Astrocyte (in vitro differentiated cells and primary cell): ENCODE measurements at regions not wholly inside any gene's neighbourhood (a gene's known extent, or its start where the extent isn't known, plus 50 kb on each side); places are given as distances from the start of the nearest gene placed in this dataset.

ENCODE experiments used
- DNase-seq: peaks from one replicate; pipeline ENCODE4 v3.0.0-alpha.2; 2010; ENCODE audit warnings: low read depth
- FAIRE-seq: peaks from 2 replicates; lab custom pipeline; 2011; peaks lifted over from hg19 to GRCh38; lab: Jason Lieb, UNC
- H2AFZ ChIP-seq: 2 replicates; pipeline ENCODE4 v1.6.0; 2012; ENCODE audit warnings: low read depth, low read length, inconsistent platforms
- H3K27ac ChIP-seq: 2 replicates; pipeline ENCODE4 v1.5.1; 2011; ENCODE audit warnings: low read depth, low read length, inconsistent platforms
- H3K27me3 ChIP-seq: 2 replicates; pipeline ENCODE4 v1.6.0; 2011; ENCODE audit warnings: low read length, inconsistent platforms; ENCODE audit not compliant: insufficient read depth
- H3K36me3 ChIP-seq: 2 replicates; pipeline ENCODE4 v1.5.1; 2011; ENCODE audit warnings: low read length, inconsistent platforms; ENCODE audit not compliant: insufficient read depth
- H3K4me1 ChIP-seq: 2 replicates; pipeline ENCODE4 v1.5.1; 2011; ENCODE audit warnings: low read length, inconsistent platforms; ENCODE audit not compliant: insufficient read depth
- H3K4me2 ChIP-seq: 2 replicates; pipeline ENCODE4 v1.6.0; 2012; ENCODE audit warnings: low read length, inconsistent platforms
- H3K4me3 ChIP-seq: 2 replicates; pipeline ENCODE4 v1.5.1; 2011; ENCODE audit warnings: low read depth, mild to moderate bottlenecking, low read length, inconsistent platforms; ENCODE audit not compliant: insufficient read depth
- H3K79me2 ChIP-seq: 2 replicates; pipeline ENCODE4 v1.6.0; 2012; ENCODE audit warnings: mild to moderate bottlenecking, low read length, inconsistent platforms; ENCODE audit not compliant: insufficient read depth
- H3K9ac ChIP-seq: 2 replicates; pipeline ENCODE4 v1.6.0; 2012; ENCODE audit warnings: mild to moderate bottlenecking, low read length, inconsistent platforms
- H3K9me3 ChIP-seq: 2 replicates; pipeline ENCODE4 v1.5.1; 2012; ENCODE audit warnings: low read depth, mild to moderate bottlenecking, low read length, inconsistent platforms; ENCODE audit not compliant: insufficient read depth
- H4K20me1 ChIP-seq: 2 replicates; pipeline ENCODE4 v1.6.0; 2012; ENCODE audit warnings: low read length, inconsistent platforms; ENCODE audit not compliant: insufficient read depth
- H3K27ac Mint-ChIP-seq: one replicate; pipeline ENCODE4 v1.8.0; 2021; ENCODE audit warnings: mild to moderate bottlenecking, mixed read lengths; ENCODE audit not compliant: unreplicated experiment
- H3K27me3 Mint-ChIP-seq: one replicate; pipeline ENCODE4 v1.8.0; 2021; ENCODE audit warnings: low read depth, mixed read lengths; ENCODE audit not compliant: unreplicated experiment
- H3K36me3 Mint-ChIP-seq: one replicate; pipeline ENCODE4 v1.8.0; 2021; ENCODE audit warnings: low read depth, mixed read lengths; ENCODE audit not compliant: unreplicated experiment
- H3K4me1 Mint-ChIP-seq: one replicate; pipeline ENCODE4 v1.8.0; 2021; ENCODE audit warnings: low read depth, mixed read lengths; ENCODE audit not compliant: unreplicated experiment
- H3K4me3 Mint-ChIP-seq: one replicate; pipeline ENCODE4 v1.8.0; 2021; ENCODE audit warnings: mild to moderate bottlenecking, moderate library complexity, mixed read lengths; ENCODE audit not compliant: unreplicated experiment
- H3K9me3 Mint-ChIP-seq: one replicate; pipeline ENCODE4 v1.8.0; 2021; ENCODE audit warnings: mild to moderate bottlenecking, mixed read lengths; ENCODE audit not compliant: unreplicated experiment
- EZH2 ChIP-seq: IDR thresholded peaks from 2 replicates; pipeline ENCODE4 v1.6.1; 2012; ENCODE audit warnings: mild to moderate bottlenecking, low read length, inconsistent platforms; ENCODE audit not compliant: insufficient read depth
- TF ChIP-seq, protein P1 (sequence below): IDR thresholded peaks from 2 replicates; pipeline ENCODE4 v1.5.1; 2011; ENCODE audit warnings: low read depth, mild to moderate bottlenecking, inconsistent platforms, low read length, moderate library complexity; ENCODE audit not compliant: insufficient read depth

DNA sequence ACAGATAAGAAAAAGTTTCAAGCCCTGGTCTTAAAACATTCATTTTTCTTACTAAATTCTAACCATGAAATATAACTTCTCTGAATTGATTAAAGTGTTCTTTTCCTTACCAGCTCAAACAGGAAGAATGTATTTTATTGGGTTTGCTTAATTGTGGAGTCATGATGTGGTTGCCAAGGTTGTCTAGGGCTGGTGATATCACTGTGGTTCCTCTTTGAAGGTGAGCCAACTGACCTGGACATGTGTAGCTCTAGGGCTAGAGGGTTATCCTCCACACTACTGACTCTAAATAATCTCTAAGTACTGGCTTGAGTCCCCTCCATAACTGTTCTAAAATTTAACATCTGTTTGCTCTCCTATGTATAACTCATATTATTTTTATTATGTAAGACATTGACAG lies 529.6 kb downstream of the PIK3C3 start:
- Histone ChIP-seq H4K20me1 (no peaks in the 10 kb centered on the region), H3K27ac (no peak overlapping the region), H3K79me2 (no peaks in the 10 kb centered on the region), H3K9ac (no peak overlapping the region), H2AFZ (no peak overlapping the region), H3K36me3 (no peaks in the 10 kb centered on the region), H3K9me3 (peaks cover 6% of the 10 kb centered on the region), H3K4me3 (no peak overlapping the region), H3K4me1 (no peaks in the 10 kb centered on the region), H3K4me2 (no peak overlapping the region), H3K27me3 (no peaks in the 10 kb centered on the region)
- H3K27ac Mint-ChIP-seq: no peak overlapping the region
- TF ChIP-seq, protein P1, sequence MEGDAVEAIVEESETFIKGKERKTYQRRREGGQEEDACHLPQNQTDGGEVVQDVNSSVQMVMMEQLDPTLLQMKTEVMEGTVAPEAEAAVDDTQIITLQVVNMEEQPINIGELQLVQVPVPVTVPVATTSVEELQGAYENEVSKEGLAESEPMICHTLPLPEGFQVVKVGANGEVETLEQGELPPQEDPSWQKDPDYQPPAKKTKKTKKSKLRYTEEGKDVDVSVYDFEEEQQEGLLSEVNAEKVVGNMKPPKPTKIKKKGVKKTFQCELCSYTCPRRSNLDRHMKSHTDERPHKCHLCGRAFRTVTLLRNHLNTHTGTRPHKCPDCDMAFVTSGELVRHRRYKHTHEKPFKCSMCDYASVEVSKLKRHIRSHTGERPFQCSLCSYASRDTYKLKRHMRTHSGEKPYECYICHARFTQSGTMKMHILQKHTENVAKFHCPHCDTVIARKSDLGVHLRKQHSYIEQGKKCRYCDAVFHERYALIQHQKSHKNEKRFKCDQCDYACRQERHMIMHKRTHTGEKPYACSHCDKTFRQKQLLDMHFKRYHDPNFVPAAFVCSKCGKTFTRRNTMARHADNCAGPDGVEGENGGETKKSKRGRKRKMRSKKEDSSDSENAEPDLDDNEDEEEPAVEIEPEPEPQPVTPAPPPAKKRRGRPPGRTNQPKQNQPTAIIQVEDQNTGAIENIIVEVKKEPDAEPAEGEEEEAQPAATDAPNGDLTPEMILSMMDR: no peak
- TF ChIP-seq EZH2: no peak
- H3K4me1 Mint-ChIP-seq: no peaks in the 10 kb centered on the region
- H3K27me3 Mint-ChIP-seq: no peaks in the 10 kb centered on the region
- H3K4me3 Mint-ChIP-seq: no peak overlapping the region
- FAIRE-seq (no peak), DNase-seq (no peak)
- H3K9me3 Mint-ChIP-seq: peaks cover 6% of the 10 kb centered on the region
- H3K36me3 Mint-ChIP-seq: no peaks in the 10 kb centered on the region

DNA sequence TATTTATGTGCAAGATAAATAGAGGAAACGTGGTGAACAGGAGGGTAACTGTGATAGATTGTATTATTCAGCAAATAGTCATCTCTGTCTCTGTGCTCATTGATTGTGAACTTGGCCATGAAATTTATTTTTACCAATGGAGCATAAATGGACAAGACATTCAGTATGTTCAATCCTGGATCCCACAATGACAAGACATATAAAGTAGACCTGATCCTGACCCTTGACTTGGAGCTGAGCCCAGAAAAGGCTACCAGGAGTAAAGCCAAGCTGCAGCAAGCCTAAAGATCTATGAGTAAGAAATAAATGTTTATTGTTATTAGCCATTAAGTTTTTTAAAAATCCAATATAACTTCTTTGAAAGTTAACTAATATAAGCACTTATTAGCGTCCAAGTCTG lies 531.2 kb downstream of the PIK3C3 start:
- H3K27me3 ChIP-seq: no peaks in the 10 kb centered on the region
- Mint-ChIP-seq H3K27ac (no peak overlapping the region), H3K36me3 (no peaks in the 10 kb centered on the region), H3K4me3 (no peak overlapping the region), H3K27me3 (no peaks in the 10 kb centered on the region), H3K4me1 (no peaks in the 10 kb centered on the region), H3K9me3 (peaks cover 6% of the 10 kb centered on the region)
- no peaks in the 10 kb centered on the region for H4K20me1 ChIP-seq
- DNase-seq: peak; percentile 33
- no peak overlapping the region for H2AFZ ChIP-seq
- H3K9ac ChIP-seq: no peak overlapping the region
- no peak for TF ChIP-seq EZH2
- H3K4me3 ChIP-seq: no peak overlapping the region
- H3K9me3 ChIP-seq: peaks cover 6% of the 10 kb centered on the region
- no peak overlapping the region for H3K27ac ChIP-seq
- no peaks in the 10 kb centered on the region for H3K4me1 ChIP-seq
- FAIRE-seq: no peak
- no peak overlapping the region for H3K4me2 ChIP-seq
- no peaks in the 10 kb centered on the region for H3K36me3 ChIP-seq
- H3K79me2 ChIP-seq: no peaks in the 10 kb centered on the region

DNA sequence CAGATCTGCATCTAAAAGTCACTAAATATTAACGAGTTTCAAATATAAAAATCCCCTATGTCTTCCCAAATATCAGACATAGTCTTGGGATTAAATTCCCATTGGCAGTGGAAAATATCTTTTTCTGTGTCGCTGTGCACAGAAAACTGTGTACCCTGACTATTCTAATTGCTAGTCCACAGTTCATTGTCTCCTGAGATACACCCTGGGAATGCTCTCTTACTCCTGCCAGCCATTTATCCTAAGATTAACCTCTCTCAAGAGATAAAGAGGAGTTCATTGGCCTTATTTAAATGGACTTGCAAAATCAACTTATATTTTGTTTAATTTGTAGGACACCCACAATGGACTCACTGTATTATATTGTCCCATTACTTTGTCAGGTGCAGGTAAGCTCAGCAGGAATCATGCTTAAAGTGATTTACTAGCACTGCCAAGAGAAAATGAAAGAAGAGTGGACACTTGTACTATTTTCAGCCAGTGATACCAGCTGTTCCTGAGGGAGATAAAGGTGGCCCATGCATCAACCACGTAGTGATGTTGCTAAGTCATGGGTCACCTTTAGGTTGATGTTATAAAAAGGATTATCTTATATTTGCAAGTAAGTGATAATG lies 553.8 kb downstream of the PIK3C3 start:
- DNase-seq (no peak), FAIRE-seq (no peak)
- Histone ChIP-seq H2AFZ (no peak overlapping the region), H3K4me2 (no peak overlapping the region), H3K27me3 (no peaks in the 10 kb centered on the region), H3K27ac (no peak overlapping the region), H3K9me3 (no peaks in the 10 kb centered on the region), H3K4me1 (peaks cover 6% of the 10 kb centered on the region), H3K79me2 (no peaks in the 10 kb centered on the region), H3K4me3 (no peak overlapping the region), H4K20me1 (no peaks in the 10 kb centered on the region), H3K36me3 (no peaks in the 10 kb centered on the region), H3K9ac (no peak overlapping the region)
- no peak overlapping the region for H3K4me3 Mint-ChIP-seq
- no peaks in the 10 kb centered on the region for H3K9me3 Mint-ChIP-seq
- no peaks in the 10 kb centered on the region for H3K36me3 Mint-ChIP-seq
- no peak overlapping the region for H3K27ac Mint-ChIP-seq
- peaks cover 12% of the 10 kb centered on the region for H3K4me1 Mint-ChIP-seq
- no peaks in the 10 kb centered on the region for H3K27me3 Mint-ChIP-seq
- no peak for TF ChIP-seq EZH2
- TF ChIP-seq, protein P1: no peak
